Esophagus muscularis mucosa (tissue), 3 donors: ENCODE measurements at regions not wholly inside any gene's neighbourhood (a gene's known extent, or its start where the extent isn't known, plus 50 kb on each side); places are given as distances from the start of the nearest gene placed in this dataset.

Experiments used
- POLR2A ChIP-seq: fragments of 450-650 bp; IDR thresholded peaks from one replicate; pipeline ENCODE4 v1.6.1; 2017; ENCODE audit warnings: antibody characterized with exemption, moderate library complexity, mild to moderate bottlenecking, low read depth
- POLR2AphosphoS5 ChIP-seq, 2 donors: sonication (generic); formaldehyde crosslinking; IDR thresholded peaks; one replicate each; pipeline ENCODE4 v1.6.1; 2017; ENCODE audit warnings: antibody characterized with exemption in 2 of 2
- TF ChIP-seq, protein P1 (sequence below), 3 experiments: fragments of 200-600 bp in 2 of 3; fragments of 450-650 bp in 1 of 3; sonication (generic) in 2 of 3; IDR thresholded peaks; one replicate each; pipeline ENCODE4 v1.5.1; 2017 to 2019; ENCODE audit warnings: antibody characterized with exemption in 3 of 3, mild to moderate bottlenecking in 2 of 3, moderate library complexity in 1 of 3

DNA sequence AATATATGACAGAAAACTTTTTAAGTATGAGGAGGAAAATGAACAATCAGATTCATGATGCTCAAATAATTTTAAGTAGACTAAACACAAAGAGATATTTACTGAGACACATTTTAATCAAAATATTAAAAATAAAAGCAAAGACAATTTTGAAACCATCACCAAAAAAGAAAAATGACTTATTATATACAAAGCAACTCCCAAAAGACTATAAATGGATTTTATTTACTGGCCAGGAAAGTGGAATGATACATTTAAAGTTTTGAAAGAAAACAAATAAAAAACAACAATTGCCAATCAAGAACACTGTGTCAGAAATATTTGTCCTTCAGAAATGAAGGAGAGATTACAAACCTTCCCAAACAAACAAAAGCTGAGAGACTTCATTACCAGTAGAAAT lies 968.5 kb upstream of the CELF4 start:
- TF ChIP-seq, protein P1, sequence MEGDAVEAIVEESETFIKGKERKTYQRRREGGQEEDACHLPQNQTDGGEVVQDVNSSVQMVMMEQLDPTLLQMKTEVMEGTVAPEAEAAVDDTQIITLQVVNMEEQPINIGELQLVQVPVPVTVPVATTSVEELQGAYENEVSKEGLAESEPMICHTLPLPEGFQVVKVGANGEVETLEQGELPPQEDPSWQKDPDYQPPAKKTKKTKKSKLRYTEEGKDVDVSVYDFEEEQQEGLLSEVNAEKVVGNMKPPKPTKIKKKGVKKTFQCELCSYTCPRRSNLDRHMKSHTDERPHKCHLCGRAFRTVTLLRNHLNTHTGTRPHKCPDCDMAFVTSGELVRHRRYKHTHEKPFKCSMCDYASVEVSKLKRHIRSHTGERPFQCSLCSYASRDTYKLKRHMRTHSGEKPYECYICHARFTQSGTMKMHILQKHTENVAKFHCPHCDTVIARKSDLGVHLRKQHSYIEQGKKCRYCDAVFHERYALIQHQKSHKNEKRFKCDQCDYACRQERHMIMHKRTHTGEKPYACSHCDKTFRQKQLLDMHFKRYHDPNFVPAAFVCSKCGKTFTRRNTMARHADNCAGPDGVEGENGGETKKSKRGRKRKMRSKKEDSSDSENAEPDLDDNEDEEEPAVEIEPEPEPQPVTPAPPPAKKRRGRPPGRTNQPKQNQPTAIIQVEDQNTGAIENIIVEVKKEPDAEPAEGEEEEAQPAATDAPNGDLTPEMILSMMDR (IDR thresholded peaks at IDR 0.05) = no peak
- TF ChIP-seq POLR2A (no peak), POLR2AphosphoS5 (IDR thresholded peaks at IDR 0.05) (no peak)
